ENCODE measurements at regions not wholly inside any gene's neighbourhood (a gene's known extent, or its start where the extent isn't known, plus 50 kb on each side); places are given as distances from the start of the nearest gene placed in this dataset.

DNA sequence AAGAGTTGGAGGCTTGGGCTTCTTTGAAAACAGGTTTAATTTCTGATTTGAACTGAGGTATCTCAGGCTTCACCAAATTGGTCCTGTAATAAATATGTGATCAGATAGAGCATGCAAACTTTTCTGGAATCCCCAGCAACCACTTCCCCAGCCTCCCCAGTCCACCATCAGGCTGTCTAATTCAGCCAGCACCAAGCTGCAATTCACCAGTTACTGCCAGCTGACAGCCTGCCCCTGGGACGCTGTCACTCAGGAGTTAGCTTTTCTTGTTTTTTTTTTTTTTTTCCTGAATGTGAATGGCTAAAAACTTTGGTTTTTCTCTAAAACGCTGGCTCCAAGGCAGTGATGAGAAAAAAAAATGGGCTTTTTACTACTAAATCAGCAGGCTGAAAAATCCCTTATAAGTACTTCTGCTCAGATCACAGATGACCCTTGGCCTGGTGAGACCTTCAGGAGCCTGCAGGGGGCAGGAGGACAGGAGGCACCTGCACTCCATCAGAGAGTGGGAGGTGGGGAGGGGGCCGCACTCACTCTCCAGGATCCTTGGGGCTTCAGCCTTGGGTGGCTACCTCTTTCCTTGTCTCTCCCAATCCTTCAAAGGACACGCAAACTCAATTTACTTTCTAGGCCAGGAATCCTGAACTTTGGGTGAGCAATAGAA, 349.4 kb downstream of the GATA3 start:
- H3K9me3 ChIP-seq (ENCODE audit: low read length): no peaks in the 10 kb centered on the region
- TF ChIP-seq, protein P1, sequence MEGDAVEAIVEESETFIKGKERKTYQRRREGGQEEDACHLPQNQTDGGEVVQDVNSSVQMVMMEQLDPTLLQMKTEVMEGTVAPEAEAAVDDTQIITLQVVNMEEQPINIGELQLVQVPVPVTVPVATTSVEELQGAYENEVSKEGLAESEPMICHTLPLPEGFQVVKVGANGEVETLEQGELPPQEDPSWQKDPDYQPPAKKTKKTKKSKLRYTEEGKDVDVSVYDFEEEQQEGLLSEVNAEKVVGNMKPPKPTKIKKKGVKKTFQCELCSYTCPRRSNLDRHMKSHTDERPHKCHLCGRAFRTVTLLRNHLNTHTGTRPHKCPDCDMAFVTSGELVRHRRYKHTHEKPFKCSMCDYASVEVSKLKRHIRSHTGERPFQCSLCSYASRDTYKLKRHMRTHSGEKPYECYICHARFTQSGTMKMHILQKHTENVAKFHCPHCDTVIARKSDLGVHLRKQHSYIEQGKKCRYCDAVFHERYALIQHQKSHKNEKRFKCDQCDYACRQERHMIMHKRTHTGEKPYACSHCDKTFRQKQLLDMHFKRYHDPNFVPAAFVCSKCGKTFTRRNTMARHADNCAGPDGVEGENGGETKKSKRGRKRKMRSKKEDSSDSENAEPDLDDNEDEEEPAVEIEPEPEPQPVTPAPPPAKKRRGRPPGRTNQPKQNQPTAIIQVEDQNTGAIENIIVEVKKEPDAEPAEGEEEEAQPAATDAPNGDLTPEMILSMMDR (IDR thresholded peaks at IDR 0.05; ENCODE audit: low read length): no peak
- no peak for TF ChIP-seq EZH2 (IDR thresholded peaks at IDR 0.05; ENCODE audit: borderline replicate concordance, low read length)
- H3K9ac ChIP-seq (ENCODE audit: low read length): no peak overlapping the region
- H3K27ac ChIP-seq (ENCODE audit: low read depth, low read length, poor library complexity, severe bottlenecking): no peak overlapping the region
- no peaks in the 10 kb centered on the region for H3K27me3 ChIP-seq (ENCODE audit: insufficient read depth, low read length)
- H3F3A ChIP-seq (ENCODE audit: insufficient read depth, low read length): no peaks in the 10 kb centered on the region
- no peak overlapping the region for H3K4me2 ChIP-seq (ENCODE audit: low read length)
- H3K36me3 ChIP-seq (ENCODE audit: insufficient read depth, low read length): no peaks in the 10 kb centered on the region
- H3K79me2 ChIP-seq (ENCODE audit: insufficient read depth, low read length): no peaks in the 10 kb centered on the region
- no peaks in the 10 kb centered on the region for H4K20me1 ChIP-seq (ENCODE audit: insufficient read depth, low read length)
- no peaks in the 10 kb centered on the region for H3K9me2 ChIP-seq (ENCODE audit: low read depth, low read length)
- no peaks in the 10 kb centered on the region for H3K4me1 ChIP-seq (ENCODE audit: insufficient read depth, low read length, severe bottlenecking)
- H3K4me3 ChIP-seq (ENCODE audit: low read depth, low read length, poor library complexity, severe bottlenecking): no peak overlapping the region
- no peak overlapping the region for H2AFZ ChIP-seq (ENCODE audit: low read length)

- Histone ChIP-seq H4K20me1 (ENCODE audit: insufficient read depth, low read length) (no peaks in the 10 kb centered on the region), H3K27me3 (ENCODE audit: insufficient read depth, low read length) (no peaks in the 10 kb centered on the region), H3K4me1 (ENCODE audit: insufficient read depth, low read length, severe bottlenecking) (no peaks in the 10 kb centered on the region), H2AFZ (ENCODE audit: low read length) (no peak overlapping the region), H3K9ac (ENCODE audit: low read length) (no peak overlapping the region), H3K36me3 (ENCODE audit: insufficient read depth, low read length) (no peaks in the 10 kb centered on the region), H3F3A (ENCODE audit: insufficient read depth, low read length) (no peaks in the 10 kb centered on the region), H3K9me3 (ENCODE audit: low read length) (no peaks in the 10 kb centered on the region), H3K9me2 (ENCODE audit: low read depth, low read length) (no peaks in the 10 kb centered on the region), H3K27ac (ENCODE audit: low read depth, low read length, poor library complexity, severe bottlenecking) (no peak overlapping the region), H3K79me2 (ENCODE audit: insufficient read depth, low read length) (no peaks in the 10 kb centered on the region), H3K4me2 (ENCODE audit: low read length) (no peak overlapping the region), H3K4me3 (ENCODE audit: low read depth, low read length, poor library complexity, severe bottlenecking) (no peak overlapping the region)
- TF ChIP-seq EZH2 (IDR thresholded peaks at IDR 0.05; ENCODE audit: borderline replicate concordance, low read length): no peak
- TF ChIP-seq, protein P1 (IDR thresholded peaks at IDR 0.05; ENCODE audit: low read length): no peak
These were observed 350.2 kb downstream of the GATA3 start for GRCh38 chr10:8404721-8405120.

- H2AFZ ChIP-seq (ENCODE audit: low read length): no peak overlapping the region
- H3K9me3 ChIP-seq (ENCODE audit: low read length): no peaks in the 10 kb centered on the region
- no peaks in the 10 kb centered on the region for H3K4me1 ChIP-seq (ENCODE audit: insufficient read depth, low read length, severe bottlenecking)
- H3K4me3 ChIP-seq (ENCODE audit: low read depth, low read length, poor library complexity, severe bottlenecking): no peak overlapping the region
- H3K27ac ChIP-seq (ENCODE audit: low read depth, low read length, poor library complexity, severe bottlenecking): no peak overlapping the region
- no peaks in the 10 kb centered on the region for H3F3A ChIP-seq (ENCODE audit: insufficient read depth, low read length)
- no peaks in the 10 kb centered on the region for H3K27me3 ChIP-seq (ENCODE audit: insufficient read depth, low read length)
- no peak overlapping the region for H3K4me2 ChIP-seq (ENCODE audit: low read length)
- no peaks in the 10 kb centered on the region for H3K36me3 ChIP-seq (ENCODE audit: insufficient read depth, low read length)
- H3K79me2 ChIP-seq (ENCODE audit: insufficient read depth, low read length): no peaks in the 10 kb centered on the region
- no peaks in the 10 kb centered on the region for H4K20me1 ChIP-seq (ENCODE audit: insufficient read depth, low read length)
- TF ChIP-seq, protein P1 (IDR thresholded peaks at IDR 0.05; ENCODE audit: low read length): no peak
- no peak for TF ChIP-seq EZH2 (IDR thresholded peaks at IDR 0.05; ENCODE audit: borderline replicate concordance, low read length)
- H3K9ac ChIP-seq (ENCODE audit: low read length): no peak overlapping the region
- no peaks in the 10 kb centered on the region for H3K9me2 ChIP-seq (ENCODE audit: low read depth, low read length)
These were observed 351.1 kb downstream of the GATA3 start for GRCh38 chr10:8405596-8405995.
